ENCODE measurements at regions not wholly inside any gene's neighbourhood (a gene's known extent, or its start where the extent isn't known, plus 50 kb on each side); places are given as distances from the start of the nearest gene placed in this dataset.

GRCh38 chr16:86010680-86011141, 111.7 kb downstream of the IRF8 start:
- H3K27me3 ChIP-seq (ENCODE audit: control insufficient read depth, extremely low read depth, insufficient read depth, low read length), result no peaks in the 10 kb centered on the region
- H3K9me1 ChIP-seq (ENCODE audit: control insufficient read depth, extremely low read depth, insufficient read depth, low read length), result no peaks in the 10 kb centered on the region
- DNase-seq (ENCODE audit: low read depth, low spot score) (no peak), FAIRE-seq (no peak)
- dilution Hi-C loops (cut with MboI; ENCODE audit: extremely low pct_ligation_motif_present, low sequenced_read_pairs), result no loop called here
- H2AFZ ChIP-seq (ENCODE audit: control insufficient read depth, low read length), result no peak overlapping the region
- H4K20me1 ChIP-seq (ENCODE audit: control insufficient read depth, extremely low read depth, insufficient read depth, low read length), result no peaks in the 10 kb centered on the region
- no peaks in the 10 kb centered on the region for H3K4me1 ChIP-seq (ENCODE audit: control insufficient read depth, extremely low read depth, insufficient read depth, low read length)
- H3K4me2 ChIP-seq (ENCODE audit: control insufficient read depth, extremely low read depth, insufficient read depth, low read depth, low read length), result no peak overlapping the region
- H3K9ac ChIP-seq (ENCODE audit: control insufficient read depth, extremely low read depth, insufficient read depth, low read length), result no peak overlapping the region
- no peak overlapping the region for H3K27ac ChIP-seq (ENCODE audit: control insufficient read depth, insufficient read depth, low read length)
- no peaks in the 10 kb centered on the region for H3K79me2 ChIP-seq (ENCODE audit: control insufficient read depth, insufficient read depth, low read length)
- no peak overlapping the region for H3K4me3 ChIP-seq (ENCODE audit: control insufficient read depth in 2 of 3, extremely low read depth in 1 of 3, insufficient read depth in 2 of 3, low read depth in 1 of 3, low read length in 3 of 3)
- TF ChIP-seq CTCF (optimal IDR thresholded peaks at IDR 0.05 in 1 of 3, IDR thresholded peaks at IDR 0.05 in 1 of 3, conservative IDR thresholded peaks at IDR 0.05 in 1 of 3; ENCODE audit: extremely low read depth in 1 of 3, insufficient read depth in 2 of 3, low read length in 3 of 3) (no peak), EZH2 (IDR thresholded peaks at IDR 0.05; ENCODE audit: low read length) (no peak)
- no peaks in the 10 kb centered on the region for H3K36me3 ChIP-seq (ENCODE audit: control insufficient read depth in 2 of 2, extremely low read depth in 1 of 2, insufficient read depth in 2 of 2, low read length in 2 of 2)
- no peaks in the 10 kb centered on the region for H3K9me3 ChIP-seq (ENCODE audit: control insufficient read depth, low read depth, low read length)

- TF ChIP-seq CTCF (optimal IDR thresholded peaks at IDR 0.05 in 1 of 3, IDR thresholded peaks at IDR 0.05 in 1 of 3, conservative IDR thresholded peaks at IDR 0.05 in 1 of 3; ENCODE audit: extremely low read depth in 1 of 3, insufficient read depth in 2 of 3, low read length in 3 of 3) (no peak), EZH2 (IDR thresholded peaks at IDR 0.05; ENCODE audit: low read length) (no peak)
- no peaks in the 10 kb centered on the region for H3K9me3 ChIP-seq (ENCODE audit: control insufficient read depth, low read depth, low read length)
- no peaks in the 10 kb centered on the region for H3K79me2 ChIP-seq (ENCODE audit: control insufficient read depth, insufficient read depth, low read length)
- no peaks in the 10 kb centered on the region for H4K20me1 ChIP-seq (ENCODE audit: control insufficient read depth, extremely low read depth, insufficient read depth, low read length)
- no peak overlapping the region for H2AFZ ChIP-seq (ENCODE audit: control insufficient read depth, low read length)
- H3K27me3 ChIP-seq (ENCODE audit: control insufficient read depth, extremely low read depth, insufficient read depth, low read length), result no peaks in the 10 kb centered on the region
- dilution Hi-C loops (cut with MboI; ENCODE audit: extremely low pct_ligation_motif_present, low sequenced_read_pairs), result no loop called here
- H3K9me1 ChIP-seq (ENCODE audit: control insufficient read depth, extremely low read depth, insufficient read depth, low read length), result no peaks in the 10 kb centered on the region
- H3K9ac ChIP-seq (ENCODE audit: control insufficient read depth, extremely low read depth, insufficient read depth, low read length), result no peak overlapping the region
- DNase-seq (ENCODE audit: low read depth, low spot score) (no peak), FAIRE-seq (no peak)
- H3K4me2 ChIP-seq (ENCODE audit: control insufficient read depth, extremely low read depth, insufficient read depth, low read depth, low read length), result no peak overlapping the region
- no peaks in the 10 kb centered on the region for H3K4me1 ChIP-seq (ENCODE audit: control insufficient read depth, extremely low read depth, insufficient read depth, low read length)
- no peak overlapping the region for H3K27ac ChIP-seq (ENCODE audit: control insufficient read depth, insufficient read depth, low read length)
- no peaks in the 10 kb centered on the region for H3K36me3 ChIP-seq (ENCODE audit: control insufficient read depth in 2 of 2, extremely low read depth in 1 of 2, insufficient read depth in 2 of 2, low read length in 2 of 2)
- H3K4me3 ChIP-seq (ENCODE audit: control insufficient read depth in 2 of 3, extremely low read depth in 1 of 3, insufficient read depth in 2 of 3, low read depth in 1 of 3, low read length in 3 of 3), result no peak overlapping the region
Measured at GRCh38 chr16:86011532-86011931, 112.6 kb downstream of the IRF8 start.

All from keratinocyte (primary cell).